IMR-90 (cell line): ENCODE measurements at regions not wholly inside any gene's neighbourhood (a gene's known extent, or its start where the extent isn't known, plus 50 kb on each side); places are given as distances from the start of the nearest gene placed in this dataset.

Experiments used
- CEBPB ChIP-seq: IDR thresholded peaks from 2 replicates; pipeline ENCODE4 v1.6.1; 2012; ENCODE audit warnings: low read depth, low read length, improper control_type of control experiment
- CTCF ChIP-seq: conservative IDR thresholded peaks from 2 replicates; pipeline ENCODE4 v1.5.1; 2012; ENCODE audit warnings: mild to moderate bottlenecking, low read depth, low read length, improper control_type of control experiment
- FOS ChIP-seq: fragments of 150-350 bp; IDR thresholded peaks from 2 replicates; pipeline ENCODE4 v1.6.1; 2016; ENCODE audit warnings: low read depth, low read length
- MAZ ChIP-seq: IDR thresholded peaks from 2 replicates; pipeline ENCODE4 v1.6.1; 2012; ENCODE audit warnings: low read depth, mild to moderate bottlenecking, low read length, improper control_type of control experiment, moderate library complexity, borderline replicate concordance
- POLR2A ChIP-seq: IDR thresholded peaks from 2 replicates; pipeline ENCODE4 v1.6.1; 2012; ENCODE audit warnings: mild to moderate bottlenecking, low read depth, low read length
- RAD21 ChIP-seq: IDR thresholded peaks from 2 replicates; pipeline ENCODE4 v1.6.1; 2012; ENCODE audit warnings: low read length, improper control_type of control experiment
- RCOR1 ChIP-seq: IDR thresholded peaks from 2 replicates; pipeline ENCODE4 v1.6.1; 2012; ENCODE audit warnings: mild to moderate bottlenecking, low read length, improper control_type of control experiment; ENCODE audit not compliant: insufficient replicate concordance
- RFX5 ChIP-seq: IDR thresholded peaks from 2 replicates; pipeline ENCODE4 v1.8.0; 2012; ENCODE audit warnings: low read depth, mild to moderate bottlenecking, low read length, moderate library complexity

- TF ChIP-seq CTCF (no peak), RCOR1 (no peak), RAD21 (no peak), CEBPB (no peak), MAZ (no peak), FOS (no peak), POLR2A (no peak), RFX5 (no peak)
These were observed 399.1 kb upstream of the ZNF804A start for GRCh38 chr2:184199274-184199673.
